DND-41 (cell line): ENCODE measurements at regions not wholly inside any gene's neighbourhood (a gene's known extent, or its start where the extent isn't known, plus 50 kb on each side); places are given as distances from the start of the nearest gene placed in this dataset.

Experiments
- EZH2 ChIP-seq: IDR thresholded peaks from 3 replicates; pipeline ENCODE4 v1.6.1; 2012; ENCODE audit warnings: borderline replicate concordance, low read depth, mild to moderate bottlenecking, moderate library complexity, low read length, inconsistent platforms; ENCODE audit not compliant: severe bottlenecking
- TF ChIP-seq, protein P1 (sequence below): IDR thresholded peaks from 2 replicates; pipeline ENCODE4 v1.5.1; 2012; ENCODE audit warnings: borderline replicate concordance, low read length, moderate library complexity, mild to moderate bottlenecking; ENCODE audit not compliant: poor library complexity, severe bottlenecking; ENCODE audit errors: extremely low read depth

DNA sequence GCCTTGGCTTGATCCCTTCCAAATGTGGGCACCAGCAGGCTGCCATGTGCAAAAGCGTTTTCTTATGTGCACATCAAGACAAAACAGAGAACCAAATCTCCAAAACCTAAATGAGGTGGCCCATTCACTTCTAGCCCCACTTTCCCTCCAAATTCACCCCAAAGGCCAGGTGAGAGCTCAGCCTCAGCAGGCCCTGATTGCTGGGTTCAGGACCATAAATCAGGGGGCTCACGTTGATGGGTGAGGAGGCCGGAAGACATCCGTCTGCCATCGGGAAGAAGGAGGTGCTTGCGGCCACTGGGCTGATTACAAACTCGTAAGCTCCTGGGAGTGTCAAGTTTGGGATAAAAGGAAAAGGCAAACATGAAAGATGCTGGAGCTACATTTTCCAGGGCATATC lies 86.7 kb upstream of the CLDN14 start:
- TF ChIP-seq EZH2, result no peak
- TF ChIP-seq, protein P1, sequence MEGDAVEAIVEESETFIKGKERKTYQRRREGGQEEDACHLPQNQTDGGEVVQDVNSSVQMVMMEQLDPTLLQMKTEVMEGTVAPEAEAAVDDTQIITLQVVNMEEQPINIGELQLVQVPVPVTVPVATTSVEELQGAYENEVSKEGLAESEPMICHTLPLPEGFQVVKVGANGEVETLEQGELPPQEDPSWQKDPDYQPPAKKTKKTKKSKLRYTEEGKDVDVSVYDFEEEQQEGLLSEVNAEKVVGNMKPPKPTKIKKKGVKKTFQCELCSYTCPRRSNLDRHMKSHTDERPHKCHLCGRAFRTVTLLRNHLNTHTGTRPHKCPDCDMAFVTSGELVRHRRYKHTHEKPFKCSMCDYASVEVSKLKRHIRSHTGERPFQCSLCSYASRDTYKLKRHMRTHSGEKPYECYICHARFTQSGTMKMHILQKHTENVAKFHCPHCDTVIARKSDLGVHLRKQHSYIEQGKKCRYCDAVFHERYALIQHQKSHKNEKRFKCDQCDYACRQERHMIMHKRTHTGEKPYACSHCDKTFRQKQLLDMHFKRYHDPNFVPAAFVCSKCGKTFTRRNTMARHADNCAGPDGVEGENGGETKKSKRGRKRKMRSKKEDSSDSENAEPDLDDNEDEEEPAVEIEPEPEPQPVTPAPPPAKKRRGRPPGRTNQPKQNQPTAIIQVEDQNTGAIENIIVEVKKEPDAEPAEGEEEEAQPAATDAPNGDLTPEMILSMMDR, result no peak
